Activated naive CD4-positive, alpha-beta T cell treated with anti-CD3 and anti-CD28 coated beads, Interleukin-2, amount 50 U/mL, for 24 hours (primary cell): ENCODE measurements at regions not wholly inside any gene's neighbourhood (a gene's known extent, or its start where the extent isn't known, plus 50 kb on each side); places are given as distances from the start of the nearest gene placed in this dataset.

Experiments
- H3K27ac Mint-ChIP-seq: one replicate; pipeline ENCODE4 v1.8.0; 2021; ENCODE audit warnings: mild to moderate bottlenecking, mixed read lengths
- H3K27me3 Mint-ChIP-seq: one replicate; pipeline ENCODE4 v1.8.0; 2021; ENCODE audit warnings: mixed read lengths
- H3K36me3 Mint-ChIP-seq: one replicate; pipeline ENCODE4 v1.8.0; 2021; ENCODE audit warnings: mixed read lengths
- H3K4me1 Mint-ChIP-seq: one replicate; pipeline ENCODE4 v1.8.0; 2021; ENCODE audit warnings: mixed read lengths
- H3K4me3 Mint-ChIP-seq: one replicate; pipeline ENCODE4 v1.8.0; 2021; ENCODE audit warnings: mild to moderate bottlenecking, mixed read lengths
- H3K9me3 Mint-ChIP-seq: one replicate; pipeline ENCODE4 v1.8.0; 2021; ENCODE audit warnings: mixed read lengths

DNA sequence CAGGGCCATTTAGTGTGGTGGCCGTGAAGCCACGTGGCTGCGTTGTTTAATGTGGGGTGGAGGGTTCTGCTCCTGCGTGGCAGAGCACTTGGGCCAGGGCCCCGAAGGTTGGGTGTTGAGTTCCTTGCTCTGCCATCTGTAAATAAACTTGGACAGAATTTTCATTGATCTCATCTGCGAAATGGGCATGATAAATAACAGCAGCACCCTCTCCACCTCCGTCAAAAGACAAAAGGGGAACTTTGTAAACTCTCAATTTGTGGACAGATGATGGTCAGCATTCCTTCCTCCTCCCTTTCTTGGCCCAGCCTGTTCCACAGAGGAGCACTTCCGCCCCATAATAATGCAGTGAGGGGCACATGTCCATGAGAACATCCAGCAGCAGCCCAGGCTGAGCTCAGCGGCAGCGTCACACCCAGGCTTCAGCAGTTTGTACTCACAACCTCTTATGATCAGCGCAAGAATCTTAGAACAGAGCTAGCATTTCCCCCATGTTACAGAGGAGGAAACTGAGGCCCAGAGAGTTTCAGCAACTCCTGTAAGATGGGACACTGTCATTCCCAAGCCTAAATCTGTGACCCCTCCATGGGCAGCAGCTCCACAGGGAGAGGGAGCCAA lies 874.5 kb downstream of the BRD1 start:
- peaks cover 2% of the 10 kb centered on the region for H3K27me3 Mint-ChIP-seq
- H3K4me1 Mint-ChIP-seq = no peaks in the 10 kb centered on the region
- H3K4me3 Mint-ChIP-seq = no peak overlapping the region
- H3K36me3 Mint-ChIP-seq = no peaks in the 10 kb centered on the region
- H3K27ac Mint-ChIP-seq = no peak overlapping the region
- H3K9me3 Mint-ChIP-seq = no peaks in the 10 kb centered on the region

DNA sequence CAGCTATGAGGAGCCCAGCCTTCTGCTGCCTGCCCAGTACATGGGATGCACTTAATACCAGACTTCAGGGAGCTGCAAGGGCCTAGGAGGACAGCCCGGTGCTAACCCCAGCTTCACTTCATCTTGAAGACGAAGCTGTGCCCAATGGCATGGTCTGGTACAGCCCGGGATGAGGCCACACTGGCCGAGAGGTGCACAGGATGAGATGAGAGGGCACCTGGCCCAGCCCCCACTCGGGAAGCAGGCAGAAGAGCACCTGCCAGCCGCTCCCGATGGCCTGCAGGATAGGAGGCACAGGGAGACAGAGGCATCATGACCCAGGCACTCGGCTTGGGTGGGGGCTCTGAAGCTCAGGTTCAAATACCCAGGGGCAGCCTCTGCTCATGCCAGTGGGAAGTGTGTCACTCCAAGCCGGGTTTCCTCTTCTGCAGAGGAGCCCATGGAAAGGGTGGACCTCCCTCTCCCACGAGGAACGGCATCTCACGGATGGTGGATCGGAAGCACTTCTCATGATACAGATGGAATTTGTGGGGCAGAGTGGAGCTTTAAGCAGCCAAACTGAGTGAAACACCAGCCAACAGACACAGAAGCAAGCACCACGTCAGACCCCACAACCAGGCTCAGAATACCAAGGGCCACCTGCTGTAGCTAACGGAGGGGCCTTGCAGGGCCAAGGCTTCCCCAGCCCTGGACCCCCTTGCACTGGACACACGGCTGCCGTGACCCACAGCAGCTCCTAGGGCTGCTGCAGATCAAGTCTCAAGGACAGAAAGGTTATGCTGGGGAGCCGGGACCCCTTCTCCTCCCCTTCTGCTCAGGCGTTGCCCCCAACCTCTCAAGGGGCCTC lies 875.2 kb downstream of the BRD1 start:
- Mint-ChIP-seq H3K27me3 (peaks cover 2% of the 10 kb centered on the region), H3K36me3 (no peaks in the 10 kb centered on the region), H3K27ac (no peak overlapping the region)

DNA sequence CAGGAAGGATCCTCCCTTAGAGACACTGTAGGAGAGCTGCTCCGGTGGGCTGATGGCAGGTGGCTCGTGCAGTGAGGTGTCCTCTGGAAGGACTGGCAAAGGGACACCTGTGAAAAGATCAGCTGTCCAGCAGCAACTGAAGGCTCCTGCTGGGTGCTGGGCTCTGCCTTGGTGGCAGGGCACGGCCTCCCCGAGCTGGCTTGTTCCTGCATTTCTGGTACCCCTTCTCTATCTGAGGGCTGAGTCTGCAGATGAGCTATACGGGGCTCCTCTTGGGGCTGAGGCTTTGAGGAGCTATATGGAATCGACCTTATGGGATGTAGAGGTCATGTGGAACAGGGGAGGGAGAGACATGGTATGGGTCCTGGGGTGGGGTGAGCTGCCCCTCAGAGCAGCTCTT lies 875.8 kb downstream of the BRD1 start:
- H3K4me1 Mint-ChIP-seq = no peaks in the 10 kb centered on the region
- no peaks in the 10 kb centered on the region for H3K36me3 Mint-ChIP-seq
- H3K27me3 Mint-ChIP-seq = peaks cover 2% of the 10 kb centered on the region
- no peak overlapping the region for H3K27ac Mint-ChIP-seq
- H3K9me3 Mint-ChIP-seq = no peaks in the 10 kb centered on the region
- no peak overlapping the region for H3K4me3 Mint-ChIP-seq

More for the DNA sequence above, 875.2 kb downstream of the BRD1 start:
- Mint-ChIP-seq H3K4me3 (no peak overlapping the region), H3K9me3 (no peaks in the 10 kb centered on the region), H3K4me1 (no peaks in the 10 kb centered on the region)

DNA sequence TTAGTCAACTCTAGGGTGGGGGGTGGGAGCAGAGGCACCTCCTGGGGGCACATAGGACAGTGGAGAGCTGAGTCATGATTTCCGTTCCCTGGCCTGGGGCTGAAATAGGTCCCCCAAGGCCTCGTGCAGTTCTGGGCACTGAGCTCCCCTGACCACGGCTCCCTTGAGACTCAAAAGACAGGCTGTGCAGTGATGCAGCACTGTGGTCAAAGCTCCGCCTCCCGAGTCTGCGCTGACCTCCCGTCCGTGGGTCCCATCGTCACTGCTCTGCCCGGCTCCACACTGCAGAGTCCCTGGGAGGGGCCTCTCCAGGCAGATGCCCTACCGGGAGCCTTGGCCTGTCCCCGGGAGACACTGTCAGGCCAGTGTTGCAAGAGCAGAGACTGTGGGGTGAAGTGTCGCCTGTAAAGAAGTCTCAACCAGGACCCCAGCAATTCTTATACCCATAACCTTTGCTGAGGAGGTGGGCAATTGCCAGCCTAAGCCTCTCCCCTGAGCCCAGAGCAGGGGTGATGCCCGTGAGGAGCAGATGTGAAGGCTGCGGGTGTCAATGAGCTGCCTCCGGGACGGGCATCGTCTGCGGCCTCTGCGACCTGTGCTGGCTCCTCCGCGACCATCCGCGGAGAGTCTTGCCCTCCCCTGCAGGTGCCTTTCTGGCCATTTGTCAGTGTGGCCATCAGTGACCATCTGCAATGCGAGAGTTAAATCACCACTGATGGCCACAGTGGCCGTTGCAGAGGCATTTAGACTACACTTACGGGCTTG lies 877.3 kb downstream of the BRD1 start:
- Mint-ChIP-seq H3K4me3 (no peak overlapping the region), H3K27me3 (peaks cover 2% of the 10 kb centered on the region), H3K36me3 (no peaks in the 10 kb centered on the region), H3K27ac (no peak overlapping the region), H3K9me3 (no peaks in the 10 kb centered on the region), H3K4me1 (no peaks in the 10 kb centered on the region)

DNA sequence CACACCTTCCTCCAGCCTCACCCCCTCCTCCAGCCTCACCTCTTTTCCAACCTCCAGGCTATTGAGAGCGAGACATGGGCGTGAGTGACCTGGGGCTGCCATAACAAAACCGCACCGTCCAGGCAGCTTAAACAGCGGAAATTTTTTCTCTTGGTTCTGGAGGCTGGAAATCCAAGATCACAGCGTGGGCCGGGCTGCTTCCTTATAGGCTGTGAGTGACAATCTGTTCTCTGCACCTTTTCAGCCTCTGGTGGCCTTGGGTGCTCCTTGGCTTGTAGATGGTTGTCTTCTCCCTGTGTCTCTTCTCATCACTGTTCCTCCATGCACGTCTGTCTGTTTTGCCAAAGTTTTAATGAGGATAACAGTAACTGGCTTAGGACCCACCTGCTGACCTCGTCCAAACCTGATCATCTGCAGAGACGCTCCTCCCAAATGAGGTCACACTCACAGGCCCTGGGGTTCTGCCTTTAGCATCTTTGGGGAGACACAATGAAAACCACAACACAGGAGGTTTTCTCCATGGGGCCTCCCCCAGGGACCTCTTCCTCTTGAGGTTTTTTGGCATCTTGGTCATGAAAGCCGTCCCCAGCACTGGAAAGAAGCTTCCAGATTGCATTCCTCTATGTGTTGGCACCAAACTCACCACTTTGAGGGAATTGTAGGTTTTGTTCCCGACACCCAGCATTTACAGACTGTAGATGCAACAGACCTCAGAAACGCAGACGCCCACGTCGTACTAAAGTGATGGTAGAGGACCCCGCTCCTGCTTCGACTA lies 878.1 kb downstream of the BRD1 start:
- Mint-ChIP-seq H3K27ac (no peak overlapping the region), H3K9me3 (no peaks in the 10 kb centered on the region), H3K4me1 (no peaks in the 10 kb centered on the region), H3K36me3 (no peaks in the 10 kb centered on the region), H3K27me3 (peaks cover 5% of the 10 kb centered on the region), H3K4me3 (no peak overlapping the region)

- Mint-ChIP-seq H3K4me3 (no peak overlapping the region), H3K27me3 (peaks cover 5% of the 10 kb centered on the region), H3K9me3 (no peaks in the 10 kb centered on the region), H3K4me1 (no peaks in the 10 kb centered on the region), H3K27ac (no peak overlapping the region), H3K36me3 (no peaks in the 10 kb centered on the region)
Observed at GRCh38 chr22:48948575-48949170, 879.0 kb downstream of the BRD1 start.

- Mint-ChIP-seq H3K4me3 (no peak overlapping the region), H3K36me3 (no peaks in the 10 kb centered on the region), H3K4me1 (no peaks in the 10 kb centered on the region), H3K9me3 (no peaks in the 10 kb centered on the region), H3K27me3 (peaks cover 5% of the 10 kb centered on the region), H3K27ac (no peak overlapping the region)
Observed at GRCh38 chr22:48947636-48948035, 880.0 kb downstream of the BRD1 start.

DNA sequence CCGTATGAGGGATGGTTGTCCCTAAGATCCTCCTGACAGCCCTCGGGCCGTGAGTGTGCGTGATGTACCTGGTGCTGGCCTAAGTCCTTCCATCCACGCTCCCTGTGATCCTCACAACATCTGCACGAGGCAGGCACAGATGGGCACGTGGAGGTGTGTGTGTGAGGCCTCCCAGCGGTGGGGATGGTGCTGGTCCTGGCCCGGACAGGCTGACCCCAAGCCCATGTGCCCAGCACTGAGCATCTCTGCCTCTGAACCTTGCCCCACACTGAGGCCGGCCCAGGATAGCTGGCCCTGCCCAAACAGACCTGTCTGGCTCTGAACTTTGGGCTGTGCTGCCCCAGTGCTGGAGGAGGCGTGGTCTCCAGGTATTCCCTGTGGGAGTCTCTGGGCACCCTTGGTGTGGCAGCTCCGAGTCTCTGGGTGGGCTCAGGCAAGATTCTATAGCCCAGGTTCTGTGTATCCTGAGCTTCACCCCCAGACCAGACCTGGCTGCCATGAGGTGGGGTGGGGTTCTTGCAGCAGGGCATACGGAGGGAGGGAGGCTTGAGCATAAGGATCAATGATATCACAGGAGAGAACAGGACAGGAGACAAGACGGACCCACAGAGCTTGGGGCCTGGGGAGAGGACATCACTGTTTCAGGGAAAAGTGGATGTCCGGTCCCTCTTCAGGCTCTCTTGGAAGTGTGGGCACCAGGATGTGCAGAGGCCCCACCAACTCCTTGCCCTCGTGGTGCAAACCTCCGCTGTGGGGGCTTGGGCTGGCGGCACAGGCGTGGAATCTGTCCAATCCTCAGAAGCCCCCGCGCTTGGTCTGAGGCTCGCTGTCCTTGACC lies 881.8 kb downstream of the BRD1 start:
- Mint-ChIP-seq H3K4me3 (no peak overlapping the region), H3K27ac (no peak overlapping the region), H3K27me3 (peaks cover 5% of the 10 kb centered on the region), H3K4me1 (no peaks in the 10 kb centered on the region), H3K36me3 (no peaks in the 10 kb centered on the region), H3K9me3 (no peaks in the 10 kb centered on the region)

- Mint-ChIP-seq H3K4me1 (no peaks in the 10 kb centered on the region), H3K27ac (peak overlapping the region; percentile 23), H3K27me3 (peaks cover 5% of the 10 kb centered on the region), H3K36me3 (no peaks in the 10 kb centered on the region), H3K4me3 (no peak overlapping the region), H3K9me3 (no peaks in the 10 kb centered on the region)
Observed at GRCh38 chr22:48944751-48945620, 882.7 kb downstream of the BRD1 start.

DNA sequence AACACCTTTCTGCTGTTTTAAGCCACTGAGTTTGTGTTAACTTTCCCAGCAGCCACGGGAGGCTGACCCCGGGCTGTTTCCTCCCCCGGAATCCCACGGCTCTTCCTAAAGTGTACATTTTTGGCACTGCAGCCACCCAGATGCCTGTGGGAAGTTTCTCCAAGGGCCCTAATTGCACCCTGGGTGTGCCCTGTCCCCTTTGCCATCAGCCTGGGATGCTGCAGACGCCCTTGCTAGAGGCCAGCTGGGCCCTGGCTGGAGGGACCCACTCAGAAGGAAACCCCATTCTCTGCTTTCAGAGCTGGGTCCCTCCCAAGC lies 883.3 kb downstream of the BRD1 start:
- Mint-ChIP-seq H3K4me3 (no peak overlapping the region), H3K36me3 (no peaks in the 10 kb centered on the region), H3K27me3 (peaks cover 2% of the 10 kb centered on the region), H3K4me1 (no peaks in the 10 kb centered on the region), H3K27ac (peak overlapping the region; percentile 23), H3K9me3 (no peaks in the 10 kb centered on the region)

DNA sequence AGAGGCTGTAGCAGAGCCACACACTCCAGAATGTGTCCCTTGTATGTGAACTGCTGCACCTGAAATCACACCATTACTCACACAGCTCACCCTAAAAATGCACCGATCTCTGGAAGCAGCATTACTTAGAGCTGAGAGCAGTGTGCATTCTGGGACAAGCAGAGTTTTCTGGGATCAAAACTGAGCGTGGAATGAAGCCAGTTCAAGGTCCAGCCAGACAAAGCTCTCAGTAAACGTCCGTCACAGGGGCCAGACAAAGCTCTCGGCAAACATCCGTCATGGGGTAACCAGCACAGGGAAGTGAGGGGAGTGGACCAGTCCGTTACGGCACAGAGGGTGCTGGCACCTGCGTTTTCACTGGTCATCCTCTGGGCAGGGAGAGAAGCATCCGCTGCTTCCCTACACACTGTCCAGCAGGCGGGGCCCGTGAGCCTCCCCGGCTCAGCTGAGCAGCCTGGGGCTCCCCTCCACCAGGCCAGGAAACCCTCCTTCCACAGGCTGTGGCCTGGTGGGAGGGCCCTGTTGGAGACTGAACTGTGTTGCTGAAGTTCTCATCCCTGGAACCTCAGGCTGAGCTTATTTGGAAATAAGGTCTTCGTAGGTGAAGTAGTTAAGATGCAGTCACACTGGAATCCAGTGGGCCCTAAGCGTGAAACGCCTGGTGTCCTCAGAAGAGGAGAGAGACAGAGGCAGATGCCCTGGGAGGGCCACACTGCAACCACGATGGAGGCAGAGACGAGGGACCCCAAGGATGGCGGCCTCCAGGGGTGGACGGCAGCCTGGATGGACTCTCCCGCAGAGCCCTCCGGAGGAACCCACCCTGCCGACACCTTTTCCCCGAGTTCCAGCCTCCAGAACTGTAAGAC lies 883.9 kb downstream of the BRD1 start:
- Mint-ChIP-seq H3K4me1 (no peaks in the 10 kb centered on the region), H3K4me3 (no peak overlapping the region), H3K27ac (no peak overlapping the region), H3K9me3 (no peaks in the 10 kb centered on the region), H3K36me3 (no peaks in the 10 kb centered on the region), H3K27me3 (peaks cover 2% of the 10 kb centered on the region)

DNA sequence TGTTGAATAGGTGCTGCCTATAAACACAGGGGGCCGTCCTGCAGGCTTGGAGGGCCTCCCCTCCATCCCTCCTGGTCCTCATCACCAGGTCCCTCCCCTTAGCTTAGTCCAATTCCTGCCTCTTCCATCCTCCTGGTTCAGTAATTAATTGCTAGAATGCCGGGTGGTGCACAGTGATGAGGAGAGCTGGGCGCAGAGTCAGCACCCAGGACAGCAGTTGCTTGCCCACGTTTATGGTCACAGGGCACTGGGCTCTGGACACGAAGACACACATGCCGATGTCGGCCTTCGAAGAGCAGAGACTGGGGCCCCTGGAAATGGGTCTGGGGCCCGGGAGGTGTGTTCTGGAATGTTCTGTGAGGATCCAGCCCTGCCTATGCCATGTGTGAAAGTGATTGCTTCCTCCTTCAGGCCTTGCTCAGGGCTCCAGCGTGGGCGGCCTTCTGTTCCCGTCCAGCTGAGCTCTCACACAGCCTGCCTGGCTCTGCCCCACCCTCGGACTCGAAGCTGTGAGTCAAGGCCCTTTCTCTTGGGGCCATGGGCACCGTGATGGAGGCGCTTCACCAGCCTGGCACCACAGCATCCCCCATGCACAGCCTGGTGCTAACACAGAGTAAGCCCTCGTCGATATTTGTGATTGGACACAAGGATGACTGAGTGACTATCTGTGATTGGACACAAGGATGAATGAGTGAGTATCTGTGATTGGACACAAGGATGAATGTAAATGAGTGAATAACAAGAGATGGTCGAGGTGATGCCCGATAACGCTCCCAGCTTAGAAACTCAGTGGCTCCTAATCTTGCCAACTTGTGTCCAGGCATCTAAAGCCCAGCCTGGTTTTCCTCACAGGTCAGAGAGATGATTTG lies 884.7 kb downstream of the BRD1 start:
- no peak overlapping the region for H3K27ac Mint-ChIP-seq

More for the DNA sequence above, 884.7 kb downstream of the BRD1 start:
- Mint-ChIP-seq H3K4me3 (no peak overlapping the region), H3K27me3 (peaks cover 2% of the 10 kb centered on the region), H3K36me3 (no peaks in the 10 kb centered on the region), H3K9me3 (no peaks in the 10 kb centered on the region), H3K4me1 (no peaks in the 10 kb centered on the region)
